Endometrium (tissue), 2 donors: ENCODE measurements at regions not wholly inside any gene's neighbourhood (a gene's known extent, or its start where the extent isn't known, plus 50 kb on each side); places are given as distances from the start of the nearest gene placed in this dataset.

ENCODE experiments used
- FAIRE-seq: peaks from 2 replicates; lab custom pipeline; 2012; peaks lifted over from hg19 to GRCh38; lab: Jason Lieb, UNC
- donor health status: control.
- donor health status: control.

GRCh38 chr3:124584245-124584551 is 146.1 kb upstream of the UMPS start:
- no peak for FAIRE-seq

DNA sequence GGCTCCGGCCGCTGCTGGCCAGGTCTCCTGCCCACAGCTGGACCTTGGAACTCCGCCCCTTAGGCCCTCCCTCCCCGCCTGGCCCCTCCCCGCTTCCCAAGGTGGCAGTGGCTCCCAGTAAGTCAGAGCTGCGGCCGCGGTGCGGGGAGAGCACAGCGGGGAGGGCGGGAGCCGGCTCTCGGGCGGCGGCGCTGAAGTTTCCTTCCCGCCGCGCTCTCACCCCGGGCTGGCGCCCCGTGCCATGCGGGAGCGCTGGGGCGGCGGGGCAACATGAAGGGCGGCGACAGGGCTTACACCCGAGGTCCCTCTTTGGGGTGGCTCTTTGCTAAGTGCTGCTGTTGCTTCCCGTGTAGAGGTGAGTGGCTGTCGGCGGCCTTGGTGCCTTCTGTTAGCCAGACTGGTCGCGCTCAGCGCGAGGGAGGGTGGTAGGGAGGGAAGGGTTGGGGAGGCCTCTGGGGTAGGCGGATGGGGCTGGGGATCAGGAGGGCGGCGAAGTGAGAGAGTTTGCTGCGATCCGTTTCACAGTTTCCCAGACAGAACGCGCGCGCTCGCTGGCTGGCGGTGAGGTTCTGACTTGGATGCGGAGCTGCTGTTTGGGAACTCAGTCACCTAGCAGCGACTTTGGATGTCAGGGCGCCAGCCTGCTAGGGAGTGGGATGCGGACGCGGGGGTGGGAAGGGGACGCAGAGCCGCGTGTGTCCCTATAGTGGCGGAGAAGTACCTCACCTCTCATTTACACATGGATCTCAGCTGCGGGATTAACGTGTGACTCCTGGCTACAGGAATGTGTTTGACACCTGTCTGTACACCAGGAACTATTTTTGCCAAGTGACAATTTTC is 145.5 kb upstream of the UMPS start:
- FAIRE-seq: no peak

DNA sequence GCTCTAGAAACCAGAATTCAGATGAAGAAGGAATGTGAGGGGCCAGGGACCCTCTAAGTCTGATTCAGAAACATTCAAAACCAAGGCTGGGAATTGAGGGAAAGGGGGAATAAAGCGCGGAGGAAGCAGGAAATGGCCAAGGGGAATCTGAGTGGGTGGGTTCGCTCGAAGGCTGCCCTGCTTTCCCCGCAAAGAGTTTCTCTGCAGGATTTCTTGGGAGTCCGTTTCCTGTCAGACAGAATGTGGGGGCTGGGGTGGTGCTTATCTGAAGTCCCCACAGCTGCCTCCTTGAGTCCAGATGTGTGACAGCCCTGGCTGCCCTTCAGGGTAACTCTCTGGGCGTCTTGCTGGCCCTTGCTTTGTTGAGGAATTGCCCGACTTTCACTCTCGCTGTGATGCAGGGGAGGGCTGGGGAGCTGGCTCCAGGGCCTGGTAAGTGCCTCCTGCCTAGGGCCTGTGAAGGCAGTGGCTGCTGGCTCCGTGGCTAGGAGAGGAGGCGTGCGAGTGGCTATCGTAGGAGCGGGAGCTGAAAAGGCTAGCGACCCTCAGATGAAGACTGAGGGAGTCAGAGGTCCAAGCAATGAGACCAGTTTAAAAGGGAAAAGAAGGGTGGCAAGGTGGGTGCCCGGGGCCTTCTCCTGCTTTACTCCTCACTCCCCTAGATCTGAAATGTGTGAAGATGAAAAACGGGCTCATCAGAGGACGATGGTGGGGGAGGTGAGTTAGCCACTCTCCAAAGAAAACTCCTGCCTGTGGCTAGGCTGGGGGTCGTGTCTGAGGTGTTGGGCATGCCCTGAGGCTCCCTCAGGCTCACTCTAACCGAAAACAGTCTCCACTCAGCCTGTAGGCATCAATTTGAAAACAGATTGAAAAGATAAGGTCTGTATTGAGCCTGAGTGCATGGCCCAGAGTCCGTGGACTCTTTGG is 143.9 kb upstream of the UMPS start:
- no peak for FAIRE-seq

GRCh38 chr3:124587053-124587408 is 143.2 kb upstream of the UMPS start:
- no peak for FAIRE-seq

DNA sequence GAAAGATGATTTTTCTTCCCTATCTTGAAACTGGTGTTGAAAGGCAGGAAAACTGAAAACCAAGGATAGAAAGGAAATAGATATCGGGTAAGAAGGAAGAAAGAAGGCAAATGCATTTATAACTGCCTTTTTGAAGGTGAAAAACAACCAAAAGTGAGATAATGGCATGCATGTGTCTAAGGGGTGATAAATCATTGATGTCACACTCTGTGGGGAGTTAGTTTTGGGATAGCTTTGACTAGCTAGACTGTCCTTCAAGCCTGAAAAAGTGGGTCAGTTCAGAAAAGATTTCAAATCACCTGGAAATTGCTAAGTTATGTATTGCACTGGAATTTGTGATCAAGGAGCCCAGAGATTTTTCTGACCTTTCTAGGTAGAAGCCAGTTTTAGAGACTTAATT is 142.2 kb upstream of the UMPS start:
- FAIRE-seq: no peak

DNA sequence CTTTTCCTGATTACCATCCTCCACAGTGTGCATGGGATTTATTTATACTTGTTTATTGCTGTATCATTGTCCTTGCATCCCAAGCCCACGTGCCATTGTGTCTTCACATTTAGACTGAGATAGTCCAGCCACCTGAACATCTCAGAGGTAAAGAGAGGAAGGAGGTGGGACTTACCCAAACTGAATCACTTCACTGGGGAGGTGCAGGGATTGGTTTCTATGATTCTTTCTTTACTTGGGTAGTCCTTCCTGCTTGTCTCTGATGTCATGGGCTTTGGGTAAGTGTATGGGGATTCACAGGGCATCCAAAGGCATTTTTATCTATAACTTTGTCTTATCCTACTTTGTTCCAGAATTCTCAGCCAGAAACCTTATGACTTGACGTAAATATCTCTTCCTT is 141.5 kb upstream of the UMPS start:
- FAIRE-seq: no peak

- FAIRE-seq: no peak
These were observed 138.6 kb upstream of the UMPS start for GRCh38 chr3:124591699-124592098.

- FAIRE-seq: no peak
These were observed 137.4 kb upstream of the UMPS start for GRCh38 chr3:124592658-124593441.

- FAIRE-seq: no peak
These were observed 136.8 kb upstream of the UMPS start for GRCh38 chr3:124593442-124593829.

DNA sequence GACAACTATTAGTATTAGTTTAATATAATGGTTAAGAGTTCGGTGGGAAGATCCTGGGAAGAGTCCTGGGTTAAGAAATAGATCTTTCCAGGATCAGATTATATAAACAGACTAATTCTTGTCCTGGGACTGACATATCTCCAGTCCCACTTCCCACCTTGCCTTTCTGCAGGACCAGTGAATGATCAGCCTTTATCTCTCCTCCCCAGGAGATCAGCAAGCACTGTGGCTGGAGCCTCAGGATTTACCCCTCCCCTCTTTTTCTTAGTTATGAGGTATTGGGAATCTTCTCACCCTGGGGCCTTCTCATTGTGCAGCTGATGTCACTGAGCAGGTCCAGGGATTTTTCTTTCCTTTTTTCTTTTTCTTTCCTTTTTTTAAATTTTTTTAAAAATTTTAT is 135.7 kb upstream of the UMPS start:
- no peak for FAIRE-seq

GRCh38 chr3:124597273-124597672 is 133.0 kb upstream of the UMPS start:
- no peak for FAIRE-seq

- no peak for FAIRE-seq
These were observed 132.3 kb upstream of the UMPS start for GRCh38 chr3:124597979-124598378.

DNA sequence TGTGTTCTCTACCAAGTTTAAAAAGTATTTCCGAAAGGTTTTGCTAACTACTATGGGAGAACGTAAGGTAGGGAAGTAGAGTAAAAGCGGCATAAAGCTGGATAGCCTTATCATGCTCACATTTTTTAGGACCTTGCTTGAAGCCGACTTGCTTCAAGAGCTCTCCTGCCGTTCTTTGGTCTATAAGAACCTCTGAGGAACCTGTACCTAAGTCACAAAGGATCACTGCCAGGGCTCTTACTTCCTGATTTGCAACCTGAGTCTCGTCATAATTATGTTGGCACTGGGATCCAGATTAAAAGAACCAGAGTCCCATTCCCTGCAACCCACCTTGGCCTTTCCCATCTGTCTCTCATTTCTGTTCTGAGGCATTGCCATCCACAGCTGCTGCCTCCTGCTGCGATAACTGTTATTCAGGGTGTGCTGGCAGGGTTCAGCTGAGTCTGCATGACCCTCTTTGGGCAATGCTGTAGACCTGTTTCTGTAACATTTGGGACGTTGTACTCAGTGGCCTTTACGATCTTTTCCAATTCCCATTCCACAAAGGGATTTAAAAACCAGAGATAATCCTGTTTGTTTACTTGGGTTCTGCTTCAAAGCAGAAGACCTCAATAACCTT is 131.0 kb upstream of the UMPS start:
- FAIRE-seq: no peak

DNA sequence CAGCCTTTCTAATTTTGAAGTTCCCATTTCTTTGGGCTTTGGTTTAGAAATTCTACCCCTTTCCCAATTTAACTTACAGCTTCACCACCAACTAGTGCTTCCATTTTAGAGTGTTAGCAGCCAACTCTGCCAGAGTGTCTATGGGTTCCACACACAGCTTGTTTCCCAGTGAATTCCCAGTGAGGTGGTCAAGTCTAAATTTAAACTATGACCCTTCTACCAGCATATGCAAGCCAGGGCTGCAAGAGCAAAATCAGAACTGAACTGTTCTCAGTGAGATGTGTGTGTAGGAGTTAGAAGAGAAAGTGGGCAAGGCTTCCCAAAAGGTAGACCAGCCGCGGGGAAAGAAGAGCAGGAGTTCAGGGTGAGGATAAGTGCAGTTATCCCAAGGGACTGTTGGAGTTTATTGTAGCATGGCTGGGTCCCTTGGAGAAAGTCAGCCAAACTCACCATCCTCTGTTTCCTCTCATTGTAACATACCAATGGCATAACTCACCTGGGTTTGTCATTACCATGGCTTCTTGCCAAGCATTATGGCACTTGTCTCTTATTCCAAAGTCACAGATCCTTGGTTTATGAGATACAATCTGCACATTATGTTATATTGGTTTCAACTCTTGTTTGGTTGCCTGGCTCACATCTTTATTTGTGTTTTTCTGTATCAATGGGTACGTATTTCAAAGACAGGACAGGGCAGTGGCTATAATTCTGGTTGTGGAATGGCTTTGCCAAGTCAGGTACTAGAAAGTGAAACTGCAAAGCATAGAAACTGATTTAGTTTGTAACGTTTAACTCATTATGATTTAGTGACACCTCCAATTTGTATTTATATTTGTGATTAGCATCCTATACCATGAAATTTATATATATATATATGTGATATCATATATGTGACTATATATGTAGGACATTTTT is 130.2 kb upstream of the UMPS start:
- FAIRE-seq: no peak

GRCh38 chr3:124600765-124601164 is 129.5 kb upstream of the UMPS start:
- no peak for FAIRE-seq

- FAIRE-seq: no peak
These were observed 129.1 kb upstream of the UMPS start for GRCh38 chr3:124601190-124601589.

GRCh38 chr3:124602980-124603627 is 127.1 kb upstream of the UMPS start:
- no peak for FAIRE-seq

DNA sequence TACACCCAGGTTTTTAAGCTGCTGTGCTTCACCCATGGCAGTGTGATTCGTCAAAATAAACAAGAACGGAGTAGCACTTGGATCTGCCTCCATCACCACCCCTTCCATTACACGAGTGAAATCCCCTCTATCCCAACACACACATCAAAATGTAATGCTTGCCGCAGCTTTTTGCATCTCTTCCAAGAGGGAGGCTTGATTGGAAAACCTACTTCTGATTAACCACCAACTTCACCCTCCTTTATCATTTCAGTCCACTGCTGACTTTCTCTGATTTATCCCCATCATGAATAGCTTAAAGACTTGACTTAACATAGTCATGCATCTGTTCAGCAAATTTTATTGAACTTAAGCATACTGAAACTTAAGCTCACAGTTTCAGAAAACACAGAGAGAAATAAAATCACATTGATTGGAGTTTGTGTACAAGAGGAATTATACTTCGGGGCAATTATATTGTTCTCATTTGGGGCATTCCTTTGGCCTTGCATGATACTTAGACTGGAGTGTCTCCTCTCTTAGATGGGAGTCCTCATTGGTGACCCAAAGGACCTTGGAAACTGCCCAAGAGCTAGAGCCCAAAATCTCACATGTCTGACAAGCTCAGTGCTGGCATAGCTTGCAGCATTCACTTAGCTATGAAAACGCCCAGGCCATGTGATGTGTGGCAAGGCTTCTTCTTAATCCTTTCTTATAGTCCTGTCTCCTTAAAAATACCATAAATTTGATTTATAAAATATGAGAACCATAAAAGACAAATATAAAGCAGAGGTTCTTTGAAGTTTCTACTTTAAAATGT is 124.3 kb upstream of the UMPS start:
- no peak for FAIRE-seq

GRCh38 chr3:124607163-124607562 is 123.1 kb upstream of the UMPS start:
- FAIRE-seq: no peak

DNA sequence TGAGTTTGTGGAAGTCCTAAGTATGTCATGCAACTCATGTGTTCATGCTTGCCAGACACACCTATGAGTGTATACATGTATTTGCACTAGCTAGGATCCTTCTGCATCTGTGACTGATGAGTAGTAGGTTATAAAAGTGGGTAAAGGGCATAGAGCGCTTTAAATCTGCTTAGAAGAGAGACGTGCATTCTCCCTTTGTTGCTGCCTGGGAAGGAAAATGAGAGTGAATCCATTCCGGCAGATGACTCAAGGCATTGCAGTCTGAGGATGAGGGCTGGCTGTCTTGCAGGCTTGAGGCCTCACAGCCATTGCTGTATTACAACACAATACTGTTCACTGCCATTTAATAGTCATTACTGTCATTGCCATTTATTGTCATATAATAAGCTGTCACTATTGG is 120.8 kb upstream of the UMPS start:
- FAIRE-seq: no peak
